Suprapubic skin (tissue), 3 donors: ENCODE measurements at regions not wholly inside any gene's neighbourhood (a gene's known extent, or its start where the extent isn't known, plus 50 kb on each side); places are given as distances from the start of the nearest gene placed in this dataset.

ENCODE experiments used
- CTCF ChIP-seq, 2 donors: fragments of 200-600 bp in 1 of 2; fragments of 450-650 bp in 1 of 2; sonication (generic) in 1 of 2; IDR thresholded peaks; one replicate each; pipeline ENCODE4 v1.5.1; 2016 to 2019; ENCODE audit warnings: antibody characterized with exemption in 2 of 2, mild to moderate bottlenecking in 1 of 2, moderate library complexity in 1 of 2
- POLR2AphosphoS5 ChIP-seq, 3 donors: sonication (generic); formaldehyde crosslinking; IDR thresholded peaks; one replicate each; pipeline ENCODE4 v1.6.1; 2017; ENCODE audit warnings: antibody characterized with exemption in 3 of 3

GRCh38 chr11:109490953-109491635 lies 69.1 kb downstream of the C11orf87 start:
- no peak for TF ChIP-seq POLR2AphosphoS5 (IDR thresholded peaks at IDR 0.05)
- TF ChIP-seq CTCF (IDR thresholded peaks at IDR 0.05) = no peak
